ENCODE measurements at regions not wholly inside any gene's neighbourhood (a gene's known extent, or its start where the extent isn't known, plus 50 kb on each side); places are given as distances from the start of the nearest gene placed in this dataset.

DNA sequence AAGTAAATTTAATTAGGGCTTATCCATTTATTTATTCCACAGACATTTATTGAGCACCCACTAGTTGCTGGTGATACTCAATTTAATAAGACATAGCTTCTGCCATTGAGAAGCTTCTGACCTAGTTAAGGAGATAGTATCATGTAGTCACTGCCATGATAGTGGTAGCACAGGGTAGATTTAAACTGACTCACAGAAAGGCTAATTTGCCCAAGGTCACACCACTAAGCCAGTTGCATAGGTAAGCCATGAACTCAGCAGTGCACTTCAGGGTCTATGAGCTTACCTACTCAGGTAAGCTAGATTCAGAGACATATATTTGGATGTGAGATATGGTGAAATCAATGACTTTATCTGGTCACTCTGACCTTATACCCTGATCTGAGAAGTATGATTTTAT, 168.4 kb downstream of the TNFSF18 start:
- TF ChIP-seq, protein P1, sequence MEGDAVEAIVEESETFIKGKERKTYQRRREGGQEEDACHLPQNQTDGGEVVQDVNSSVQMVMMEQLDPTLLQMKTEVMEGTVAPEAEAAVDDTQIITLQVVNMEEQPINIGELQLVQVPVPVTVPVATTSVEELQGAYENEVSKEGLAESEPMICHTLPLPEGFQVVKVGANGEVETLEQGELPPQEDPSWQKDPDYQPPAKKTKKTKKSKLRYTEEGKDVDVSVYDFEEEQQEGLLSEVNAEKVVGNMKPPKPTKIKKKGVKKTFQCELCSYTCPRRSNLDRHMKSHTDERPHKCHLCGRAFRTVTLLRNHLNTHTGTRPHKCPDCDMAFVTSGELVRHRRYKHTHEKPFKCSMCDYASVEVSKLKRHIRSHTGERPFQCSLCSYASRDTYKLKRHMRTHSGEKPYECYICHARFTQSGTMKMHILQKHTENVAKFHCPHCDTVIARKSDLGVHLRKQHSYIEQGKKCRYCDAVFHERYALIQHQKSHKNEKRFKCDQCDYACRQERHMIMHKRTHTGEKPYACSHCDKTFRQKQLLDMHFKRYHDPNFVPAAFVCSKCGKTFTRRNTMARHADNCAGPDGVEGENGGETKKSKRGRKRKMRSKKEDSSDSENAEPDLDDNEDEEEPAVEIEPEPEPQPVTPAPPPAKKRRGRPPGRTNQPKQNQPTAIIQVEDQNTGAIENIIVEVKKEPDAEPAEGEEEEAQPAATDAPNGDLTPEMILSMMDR (IDR thresholded peaks at IDR 0.05; ENCODE audit: control extremely low read depth in 1 of 3, insufficient read depth in 1 of 3, low read depth in 1 of 3, low read length in 3 of 3) = no peak
- no peak for TF ChIP-seq ZNF274 (IDR thresholded peaks at IDR 0.05; ENCODE audit: borderline replicate concordance, extremely low read depth, low read length)
- no peak for TF ChIP-seq EGR1 (IDR thresholded peaks at IDR 0.05; ENCODE audit: borderline replicate concordance, low read depth, low read length)
- TF ChIP-seq POLR2AphosphoS5 (IDR thresholded peaks at IDR 0.05; ENCODE audit: low read depth, low read length) = no peak
- TF ChIP-seq HDAC6 (IDR thresholded peaks at IDR 0.05; ENCODE audit: low read depth, low read length) = no peak
- no peak for TF ChIP-seq TEAD4 (IDR thresholded peaks at IDR 0.05; ENCODE audit: low read depth, low read length)
- no peak for TF ChIP-seq EP300 (IDR thresholded peaks at IDR 0.05; ENCODE audit: borderline replicate concordance in 1 of 2, low read depth in 2 of 2, low read length in 2 of 2)
- no peak for TF ChIP-seq CBX8 (IDR thresholded peaks at IDR 0.05; ENCODE audit: borderline replicate concordance, low read depth, low read length)
- no peak for TF ChIP-seq SP1 (IDR thresholded peaks at IDR 0.05; ENCODE audit: low read depth, low read length)

Data from H1 (cell line).